ENCODE measurements at regions not wholly inside any gene's neighbourhood (a gene's known extent, or its start where the extent isn't known, plus 50 kb on each side); places are given as distances from the start of the nearest gene placed in this dataset.

DNA sequence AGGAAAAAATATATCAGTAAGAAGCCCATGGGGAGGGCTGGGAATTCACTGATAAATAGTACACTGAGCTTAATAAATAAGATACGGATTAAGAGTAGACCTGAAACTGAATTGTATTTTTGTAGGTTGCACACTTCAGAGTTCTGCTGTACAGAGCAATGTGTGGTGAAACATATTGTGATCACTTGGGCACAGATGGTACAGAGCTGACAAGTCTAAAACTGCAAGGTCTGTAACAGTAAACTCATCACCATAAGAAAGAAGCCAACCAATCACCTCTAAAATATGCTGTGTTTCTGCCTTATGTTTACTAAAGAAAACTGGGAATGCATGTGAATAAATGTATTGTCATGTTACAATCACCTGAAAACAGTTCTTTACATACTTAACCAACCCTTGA lies 360.7 kb downstream of the MRPL39 start:
- no peak overlapping the region for H3K18ac ChIP-seq (ENCODE audit: low read depth, low read length)
- H2BK120ac ChIP-seq (ENCODE audit: low read depth, low read length): no peak overlapping the region
- TF ChIP-seq MXI1 (IDR thresholded peaks at IDR 0.05; ENCODE audit: borderline replicate concordance, low read depth, low read length) (no peak), SMC3 (IDR thresholded peaks at IDR 0.05; ENCODE audit: low read depth, low read length) (no peak), FOS (IDR thresholded peaks at IDR 0.05; ENCODE audit: low read depth, low read length) (no peak), BHLHE40 (IDR thresholded peaks at IDR 0.05; ENCODE audit: low read depth, low read length) (no peak), RAD21 (IDR thresholded peaks at IDR 0.05; ENCODE audit: low read length) (no peak)
- H2BK5ac ChIP-seq (ENCODE audit: low read depth, low read length, poor library complexity, severe bottlenecking): no peak overlapping the region
- DNase-seq: no peak
- H3K9me1 ChIP-seq (ENCODE audit: insufficient read depth, low read length): no peaks in the 10 kb centered on the region
- no peak for ATAC-seq (ENCODE audit: low read depth)
- intact Hi-C loops (cut with micrococcal nuclease) (no loop called here), in situ Hi-C loops (cut with MboI; ENCODE audit: low sequenced_read_pairs) (no loop called here), dilution Hi-C loops (cut with HindIII; ENCODE audit: low sequenced_read_pairs, unreplicated experiment) (no loop called here)
- no CpG with 5 or more reads among the region's 1 CpG for WGBS, 2 experiments (ENCODE audit: extremely low coverage in 2 of 2, insufficient read length in 1 of 2)
- H4K8ac ChIP-seq (ENCODE audit: low read depth in 2 of 2, low read length in 2 of 2): no peak overlapping the region
- H3K4me2 ChIP-seq (ENCODE audit: low read depth, low read length): no peak overlapping the region
- H3K9me3 ChIP-seq (ENCODE audit: control insufficient read depth, insufficient read depth, low read length): no peaks in the 10 kb centered on the region
- no peak overlapping the region for H3K9ac ChIP-seq (ENCODE audit: low read depth, low read length)
- no peaks in the 10 kb centered on the region for H3K4me1 ChIP-seq (ENCODE audit: control insufficient read depth, insufficient read depth, low read length)
- no peak overlapping the region for H3K4ac ChIP-seq (ENCODE audit: low read depth, low read length)
- H3K36me3 ChIP-seq (ENCODE audit: control insufficient read depth, insufficient read depth, low read length): no peaks in the 10 kb centered on the region
- POLR2A ChIA-PET (ENCODE audit: unreplicated experiment): no interaction called here
- H3K79me1 ChIP-seq (ENCODE audit: low read depth in 1 of 2, low read length in 2 of 2): no peaks in the 10 kb centered on the region
- no peak overlapping the region for H2AFZ ChIP-seq (replicated peaks; ENCODE audit: low read length, poor library complexity)
- H3K14ac ChIP-seq (replicated peaks; ENCODE audit: low read depth, low read length): no peak overlapping the region
- H4K91ac ChIP-seq (ENCODE audit: insufficient read depth, low read depth, low read length): no peak overlapping the region
- H2BK20ac ChIP-seq (ENCODE audit: low read depth, low read length): no peak overlapping the region
- no peaks in the 10 kb centered on the region for H4K20me1 ChIP-seq (ENCODE audit: insufficient read depth, low read length)
- H3K56ac ChIP-seq (ENCODE audit: extremely low read depth, insufficient read depth, low read length): no peak overlapping the region
- BruUV-seq (replicated peaks): no TSS peak
- no peak overlapping the region for H3K4me3 ChIP-seq (ENCODE audit: insufficient read depth, low read depth, low read length)
- CTCF ChIA-PET: interaction anchor here (0.6 kb wide), 1 partner anchor 120 kb away, joined by 3 read pairs; no protein-coding TSS in a partner anchor
- no peak overlapping the region for H3K23ac ChIP-seq (ENCODE audit: low read depth, low read length)
- no peak overlapping the region for H3K27ac ChIP-seq (ENCODE audit: insufficient read depth, low read length)
- H2AK9ac ChIP-seq (replicated peaks; ENCODE audit: low read depth, low read length, poor library complexity): no peak overlapping the region
- H2AK5ac ChIP-seq (ENCODE audit: low read depth, low read length): no peak overlapping the region
- no peaks in the 10 kb centered on the region for H3K27me3 ChIP-seq (ENCODE audit: control insufficient read depth, insufficient read depth, low read length)
- no peak overlapping the region for H2BK15ac ChIP-seq (ENCODE audit: low read depth, low read length)
- H4K5ac ChIP-seq (ENCODE audit: low read depth, low read length): no peak overlapping the region

Measured in IMR-90 (cell line).